ENCODE measurements at regions not wholly inside any gene's neighbourhood (a gene's known extent, or its start where the extent isn't known, plus 50 kb on each side); places are given as distances from the start of the nearest gene placed in this dataset.

- Histone ChIP-seq H3K9ac (ENCODE audit: insufficient read depth in 1 of 2, low read depth in 2 of 2, low read length in 2 of 2) (no peak overlapping the region), H3K27ac (ENCODE audit: extremely low read depth, low read depth, low read length) (no peak overlapping the region), H3K4me2 (ENCODE audit: insufficient read depth, low read length) (no peak overlapping the region), H3K36me3 (ENCODE audit: control insufficient read depth, insufficient read depth, low read length) (no peaks in the 10 kb centered on the region), H3K4me3 (no peak overlapping the region), H3K27me3 (ENCODE audit: control insufficient read depth in 2 of 2, insufficient read depth in 2 of 2, low read length in 2 of 2) (no peaks in the 10 kb centered on the region), H3K79me2 (ENCODE audit: control insufficient read depth, insufficient read depth, low read length) (no peaks in the 10 kb centered on the region), H4K20me1 (replicated peaks; ENCODE audit: control insufficient read depth, insufficient read depth, low read length) (no peaks in the 10 kb centered on the region), H3K4me1 (replicated peaks in 1 of 2; ENCODE audit: control insufficient read depth in 2 of 2, insufficient read depth in 2 of 2, low read length in 2 of 2) (no peaks in the 10 kb centered on the region), H2AFZ (ENCODE audit: low read depth, low read length) (no peak overlapping the region), H3K9me3 (replicated peaks; ENCODE audit: control insufficient read depth, insufficient read depth, low read depth, low read length) (no peaks in the 10 kb centered on the region), H3K9me1 (ENCODE audit: control insufficient read depth, insufficient read depth, low read length) (no peaks in the 10 kb centered on the region)
- in situ Hi-C loops (cut with MboI) = no loop called here
- no peak for FAIRE-seq
- intact Hi-C loops (cut with micrococcal nuclease) = loop anchor here (10.0 kb wide), 1 partner anchor 816 kb away; no protein-coding TSS in a partner anchor
- no peak for ATAC-seq
- CTCF ChIA-PET (ENCODE audit: low intra/inter-chr PET ratio) = no interaction called here
- POLR2A ChIA-PET = no interaction called here
- 40% methylated on average over 4 of the region's 4 CpGs for WGBS (ENCODE audit: insufficient coverage, low coverage, missing lambda C conversion rate)
- BruUV-seq (replicated peaks) = no TSS peak
- no peak for DNase-seq (ENCODE audit: extremely low read depth in 1 of 4, low spot score in 3 of 4)
- TF ChIP-seq NCOA6 (IDR thresholded peaks at IDR 0.05) (no peak), KLF6 (CRISPR knock-in tag; IDR thresholded peaks at IDR 0.05; ENCODE audit: borderline replicate concordance) (no peak), ZBTB11 (CRISPR knock-in tag; IDR thresholded peaks at IDR 0.05) (no peak), USF1 (CRISPR knock-in tag; IDR thresholded peaks at IDR 0.05) (no peak), HDAC1 (IDR thresholded peaks at IDR 0.05) (no peak), RAD51 (IDR thresholded peaks at IDR 0.05; ENCODE audit: borderline replicate concordance, low read depth) (no peak), ZNF23 (CRISPR knock-in tag; IDR thresholded peaks at IDR 0.05) (no peak), IRF9 (tag; IDR thresholded peaks at IDR 0.05) (no peak)
- TF ChIP-seq, protein P1, sequence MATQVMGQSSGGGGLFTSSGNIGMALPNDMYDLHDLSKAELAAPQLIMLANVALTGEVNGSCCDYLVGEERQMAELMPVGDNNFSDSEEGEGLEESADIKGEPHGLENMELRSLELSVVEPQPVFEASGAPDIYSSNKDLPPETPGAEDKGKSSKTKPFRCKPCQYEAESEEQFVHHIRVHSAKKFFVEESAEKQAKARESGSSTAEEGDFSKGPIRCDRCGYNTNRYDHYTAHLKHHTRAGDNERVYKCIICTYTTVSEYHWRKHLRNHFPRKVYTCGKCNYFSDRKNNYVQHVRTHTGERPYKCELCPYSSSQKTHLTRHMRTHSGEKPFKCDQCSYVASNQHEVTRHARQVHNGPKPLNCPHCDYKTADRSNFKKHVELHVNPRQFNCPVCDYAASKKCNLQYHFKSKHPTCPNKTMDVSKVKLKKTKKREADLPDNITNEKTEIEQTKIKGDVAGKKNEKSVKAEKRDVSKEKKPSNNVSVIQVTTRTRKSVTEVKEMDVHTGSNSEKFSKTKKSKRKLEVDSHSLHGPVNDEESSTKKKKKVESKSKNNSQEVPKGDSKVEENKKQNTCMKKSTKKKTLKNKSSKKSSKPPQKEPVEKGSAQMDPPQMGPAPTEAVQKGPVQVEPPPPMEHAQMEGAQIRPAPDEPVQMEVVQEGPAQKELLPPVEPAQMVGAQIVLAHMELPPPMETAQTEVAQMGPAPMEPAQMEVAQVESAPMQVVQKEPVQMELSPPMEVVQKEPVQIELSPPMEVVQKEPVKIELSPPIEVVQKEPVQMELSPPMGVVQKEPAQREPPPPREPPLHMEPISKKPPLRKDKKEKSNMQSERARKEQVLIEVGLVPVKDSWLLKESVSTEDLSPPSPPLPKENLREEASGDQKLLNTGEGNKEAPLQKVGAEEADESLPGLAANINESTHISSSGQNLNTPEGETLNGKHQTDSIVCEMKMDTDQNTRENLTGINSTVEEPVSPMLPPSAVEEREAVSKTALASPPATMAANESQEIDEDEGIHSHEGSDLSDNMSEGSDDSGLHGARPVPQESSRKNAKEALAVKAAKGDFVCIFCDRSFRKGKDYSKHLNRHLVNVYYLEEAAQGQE (IDR thresholded peaks at IDR 0.05; ENCODE audit: borderline replicate concordance) = no peak
- TF ChIP-seq, protein P1 (CRISPR knock-in tag; IDR thresholded peaks at IDR 0.05; ENCODE audit: low read depth) = no peak
Observed at GRCh38 chr12:24021164-24021502, 71.7 kb upstream of the SOX5 start.
